Left lung (tissue), 4 donors: ENCODE measurements at regions not wholly inside any gene's neighbourhood (a gene's known extent, or its start where the extent isn't known, plus 50 kb on each side); places are given as distances from the start of the nearest gene placed in this dataset.

ENCODE experiments used
- ATAC-seq: fragments of 200-7000 bp; cut with Tn5 transposase; one replicate; pipeline ENCODE4 v1.9.1; 2020; ENCODE audit warnings: moderate library complexity
- DNase-seq, 4 donors: peaks; one replicate each; pipeline ENCODE4 v3.0.0-alpha.2; 2013 to 2020
- H3K27ac ChIP-seq, 2 donors: fragments of 200-600 bp; sonication (generic) in 1 of 2; one replicate each; pipeline versions ENCODE4 v1.5.0 to v1.8.0; 2020 to 2021
- H3K27me3 ChIP-seq, 2 donors: fragments of 200-600 bp; sonication (generic) in 1 of 2; one replicate each; pipeline versions ENCODE4 v1.5.0 to v1.8.0; 2020 to 2021
- H3K36me3 ChIP-seq, 2 donors: fragments of 200-600 bp; sonication (generic) in 1 of 2; one replicate each; pipeline versions ENCODE4 v1.5.0 to v1.8.0; 2020 to 2021
- H3K4me1 ChIP-seq, 2 donors: fragments of 200-600 bp; one replicate each; pipeline ENCODE4 v1.8.0; 2021
- H3K4me3 ChIP-seq, 2 donors: fragments of 200-600 bp; sonication (generic) in 1 of 2; one replicate each; pipeline versions ENCODE4 v1.5.0 to v1.8.0; 2020 to 2021; ENCODE audit warnings: mild to moderate bottlenecking in 1 of 2
- H3K9me3 ChIP-seq, 2 donors: fragments of 200-600 bp; sonication (generic) in 1 of 2; one replicate each; pipeline versions ENCODE4 v1.5.0 to v1.8.0; 2020 to 2021
- CTCF ChIP-seq, 2 donors: fragments of 200-600 bp; sonication (generic) in 1 of 2; IDR thresholded peaks; one replicate each; pipeline versions ENCODE4 v1.5.0 to v1.8.0; 2021; ENCODE audit warnings: antibody characterized with exemption in 2 of 2
- intact Hi-C, 2 donors: fragments of 100-400 bp; cut with DNase I; formaldehyde crosslinking; loops; one replicate each; pipeline versions ENCODE4 v1.11.2 to v1.14.2; 2022
- donor health status: DM: no; HTN: yes; CAD: no.
- donor health status: DM: no; HTN: no; CAD: no.

DNA sequence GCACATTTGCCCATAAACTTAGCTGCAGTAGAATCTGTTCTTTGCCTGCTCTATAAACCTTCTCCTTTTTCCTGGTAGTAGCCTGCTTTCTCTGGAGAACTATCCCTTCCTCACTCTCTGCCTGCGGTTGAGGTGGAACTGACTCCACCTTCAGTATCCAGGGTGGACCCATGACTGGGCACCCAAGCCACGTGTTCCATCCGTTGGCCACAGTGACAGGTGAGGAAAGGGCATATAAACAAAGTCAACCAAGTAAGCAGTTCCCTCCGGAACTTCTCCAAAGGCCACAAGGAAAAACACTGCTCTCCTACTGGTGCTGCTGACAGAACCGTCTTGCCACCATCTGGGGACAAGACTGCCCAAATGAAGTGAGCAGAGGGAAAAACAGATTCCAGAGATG lies 218.8 kb downstream of the TFAP2A start:
- no peak for TF ChIP-seq CTCF (IDR thresholded peaks at IDR 0.05)
- intact Hi-C loops: no loop called here

DNA sequence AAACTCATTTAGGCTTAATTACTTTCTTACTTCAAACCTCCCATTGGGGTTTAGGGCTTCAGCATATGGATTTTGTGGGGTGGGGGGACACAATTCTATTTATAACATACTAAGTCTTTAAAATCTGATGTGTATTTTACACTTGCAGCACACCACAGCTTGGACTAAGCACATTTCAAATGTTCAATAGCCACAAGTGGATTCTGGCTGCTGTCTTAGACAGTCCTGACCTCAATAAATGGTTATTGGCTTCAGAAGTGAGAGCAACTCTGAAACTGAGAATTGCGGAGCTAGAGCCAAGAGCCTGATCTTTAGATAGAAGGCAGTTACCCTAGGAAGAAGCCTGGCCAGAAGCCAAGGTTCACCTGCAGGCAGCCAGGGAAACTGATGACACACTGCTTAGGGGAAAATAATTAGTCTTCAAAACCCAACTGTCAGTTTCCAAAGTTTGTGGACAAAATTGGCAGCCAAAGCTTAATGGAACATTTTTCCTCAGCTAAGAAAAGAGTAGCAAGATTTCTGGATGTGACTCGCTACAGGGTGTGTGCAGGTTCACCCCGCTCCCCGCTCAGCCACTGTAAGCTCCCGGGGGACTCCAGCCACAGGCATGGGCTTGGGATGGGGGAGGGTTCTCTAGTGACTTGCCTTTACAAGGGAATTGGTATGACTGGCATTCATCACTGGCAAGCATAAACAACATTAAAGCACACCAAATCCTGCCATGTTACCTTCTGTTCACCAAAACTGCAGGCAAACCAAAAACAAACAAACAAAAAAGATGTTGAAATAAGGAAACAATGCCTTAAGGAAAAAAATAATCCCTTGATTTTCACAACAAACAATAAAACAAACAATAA lies 219.8 kb downstream of the TFAP2A start:
- Histone ChIP-seq H3K27me3 (no peaks in the 10 kb centered on the region), H3K36me3 (no peaks in the 10 kb centered on the region), H3K4me1 (no peaks in the 10 kb centered on the region), H3K27ac (no peak overlapping the region), H3K9me3 (peaks cover 0 to 3% of the 10 kb centered on the region in 2 donors), H3K4me3 (no peak overlapping the region)
- no peak for DNase-seq
- TF ChIP-seq CTCF (IDR thresholded peaks at IDR 0.05): no peak
- ATAC-seq: no peak
- intact Hi-C loops: no loop called here

More for the DNA sequence above, 218.8 kb downstream of the TFAP2A start:
- Histone ChIP-seq H3K27me3 (no peaks in the 10 kb centered on the region), H3K4me1 (no peaks in the 10 kb centered on the region), H3K27ac (no peak overlapping the region), H3K9me3 (peaks cover 0 to 9% of the 10 kb centered on the region in 2 donors), H3K4me3 (no peak overlapping the region), H3K36me3 (no peaks in the 10 kb centered on the region)
- ATAC-seq (no peak), DNase-seq (no peak)

- intact Hi-C loops: no loop called here
- DNase-seq (no peak), ATAC-seq (no peak)
- H3K27me3 ChIP-seq: no peaks in the 10 kb centered on the region
- no peaks in the 10 kb centered on the region for H3K36me3 ChIP-seq
- H3K4me3 ChIP-seq: no peak overlapping the region
- H3K4me1 ChIP-seq: no peaks in the 10 kb centered on the region
- no peak overlapping the region for H3K27ac ChIP-seq
- no peaks in the 10 kb centered on the region for H3K9me3 ChIP-seq
- no peak for TF ChIP-seq CTCF (IDR thresholded peaks at IDR 0.05)
Measured at GRCh38 chr6:10193321-10193720, 221.6 kb downstream of the TFAP2A start.

DNA sequence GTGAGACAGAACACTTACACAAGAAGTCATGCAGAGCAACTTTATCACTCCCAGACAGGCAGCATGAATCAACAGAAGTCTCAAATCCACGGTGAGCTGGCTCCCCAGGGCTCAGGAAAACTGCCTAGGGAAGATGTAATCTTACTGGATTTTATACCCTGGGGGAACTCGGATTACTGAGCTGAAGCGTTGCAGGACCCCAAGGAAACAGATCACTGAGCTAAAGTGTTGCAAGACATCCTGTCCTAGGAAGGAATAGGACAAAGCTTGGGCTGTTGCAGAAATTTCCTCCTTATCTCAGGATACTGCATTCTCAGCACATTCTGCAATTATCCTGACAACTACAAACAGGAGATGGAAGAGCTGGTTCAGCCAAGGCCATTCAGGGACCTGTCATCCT lies 224.8 kb downstream of the TFAP2A start:
- H3K9me3 ChIP-seq: no peaks in the 10 kb centered on the region
- no peak overlapping the region for H3K4me3 ChIP-seq
- no peak for DNase-seq
- intact Hi-C loops: no loop called here
- no peak for ATAC-seq
- H3K4me1 ChIP-seq: no peaks in the 10 kb centered on the region
- TF ChIP-seq CTCF (IDR thresholded peaks at IDR 0.05): no peak
- H3K27ac ChIP-seq: no peak overlapping the region
- H3K27me3 ChIP-seq: no peaks in the 10 kb centered on the region
- no peaks in the 10 kb centered on the region for H3K36me3 ChIP-seq

DNA sequence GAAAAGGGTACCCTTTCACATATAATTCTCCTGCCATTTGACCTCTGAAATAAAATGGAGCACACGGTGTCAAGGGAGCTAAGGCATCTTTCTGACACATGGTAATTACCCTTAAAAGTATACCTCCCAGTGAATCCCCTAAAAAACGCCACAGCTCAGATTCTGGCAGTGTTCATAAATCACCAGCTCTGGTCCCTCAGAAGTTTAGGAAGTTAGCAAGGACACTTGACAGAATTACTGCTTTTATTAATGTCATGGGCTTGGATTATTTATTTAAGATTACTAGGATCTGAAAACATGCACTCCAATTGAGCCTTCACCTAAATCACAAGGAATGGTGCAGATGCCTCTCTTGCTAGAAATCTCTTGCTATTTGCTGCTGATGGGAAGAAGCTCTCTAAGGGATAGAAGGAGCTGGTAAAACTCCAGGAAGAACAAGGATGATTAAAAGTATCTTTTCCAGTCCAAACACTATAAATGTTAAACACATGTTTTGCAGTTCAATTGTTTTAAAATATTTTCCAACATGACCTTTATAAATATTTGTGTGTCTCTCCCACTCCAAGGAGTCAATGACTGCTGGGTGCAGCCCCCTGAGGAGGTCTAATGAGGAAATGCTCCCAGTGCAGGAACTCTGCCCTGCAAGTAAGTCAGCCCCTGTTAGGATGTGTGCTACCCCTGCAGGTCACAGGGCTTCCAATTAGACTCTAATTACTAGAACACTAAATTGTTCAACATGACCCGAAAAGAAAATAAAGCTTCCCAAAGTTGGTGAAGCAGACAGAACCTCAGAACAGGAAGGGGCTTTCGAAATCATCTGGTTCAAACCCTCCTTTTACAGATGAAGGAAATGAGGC lies 230.3 kb downstream of the TFAP2A start:
- Histone ChIP-seq H3K36me3 (no peaks in the 10 kb centered on the region), H3K27me3 (no peaks in the 10 kb centered on the region), H3K4me1 (no peaks in the 10 kb centered on the region), H3K27ac (no peak overlapping the region), H3K9me3 (no peaks in the 10 kb centered on the region), H3K4me3 (no peak overlapping the region)
- ATAC-seq: no peak
- no peak for DNase-seq
- no peak for TF ChIP-seq CTCF (IDR thresholded peaks at IDR 0.05)
- intact Hi-C loops: no loop called here
